Glutamatergic neuron (in vitro differentiated cells): ENCODE measurements at regions not wholly inside any gene's neighbourhood (a gene's known extent, or its start where the extent isn't known, plus 50 kb on each side); places are given as distances from the start of the nearest gene placed in this dataset.

Experiments used
- DNase-seq: peaks from one replicate; pipeline ENCODE4 v3.0.0; 2022
- H3K27ac Mint-ChIP-seq: one replicate; pipeline ENCODE4 v1.8.0; 2020; ENCODE audit warnings: mild to moderate bottlenecking, mixed read lengths, inconsistent platforms; ENCODE audit not compliant: unreplicated experiment
- H3K27me3 Mint-ChIP-seq: one replicate; pipeline ENCODE4 v1.8.0; 2020; ENCODE audit warnings: mild to moderate bottlenecking, moderate library complexity, mixed read lengths, inconsistent platforms; ENCODE audit not compliant: unreplicated experiment
- H3K36me3 Mint-ChIP-seq: one replicate; pipeline ENCODE4 v1.8.0; 2020; ENCODE audit warnings: mild to moderate bottlenecking, mixed read lengths, inconsistent platforms; ENCODE audit not compliant: unreplicated experiment
- H3K4me1 Mint-ChIP-seq: one replicate; pipeline ENCODE4 v1.8.0; 2020; ENCODE audit warnings: mild to moderate bottlenecking, low read depth, mixed read lengths, inconsistent platforms; ENCODE audit not compliant: unreplicated experiment
- H3K4me3 Mint-ChIP-seq: one replicate; pipeline ENCODE4 v1.8.0; 2020; ENCODE audit warnings: mild to moderate bottlenecking, mixed read lengths, inconsistent platforms; ENCODE audit not compliant: unreplicated experiment
- H3K9me3 Mint-ChIP-seq: one replicate; pipeline ENCODE4 v1.8.0; 2020; ENCODE audit warnings: mild to moderate bottlenecking, moderate library complexity, mixed read lengths, inconsistent platforms; ENCODE audit not compliant: unreplicated experiment
- CTCF ChIP-seq: fragments of 200-600 bp; sonication (generic); IDR thresholded peaks from one replicate; pipeline ENCODE4 v1.5.0; 2021; ENCODE audit not compliant: partially characterized antibody, unreplicated experiment

- no peak overlapping the region for H3K27ac Mint-ChIP-seq
- no peak for DNase-seq
- no peak for TF ChIP-seq CTCF
- no peaks in the 10 kb centered on the region for H3K9me3 Mint-ChIP-seq
- H3K36me3 Mint-ChIP-seq = no peaks in the 10 kb centered on the region
- no peak overlapping the region for H3K4me3 Mint-ChIP-seq
- H3K27me3 Mint-ChIP-seq = no peaks in the 10 kb centered on the region
- peaks cover 16% of the 10 kb centered on the region for H3K4me1 Mint-ChIP-seq
Measured at GRCh38 chr6:71454056-71454455, 165.4 kb downstream of the OGFRL1 start.

- peak; percentile 18 for DNase-seq
- Mint-ChIP-seq H3K27ac (no peak overlapping the region), H3K4me3 (no peak overlapping the region), H3K27me3 (no peaks in the 10 kb centered on the region), H3K9me3 (no peaks in the 10 kb centered on the region), H3K36me3 (no peaks in the 10 kb centered on the region), H3K4me1 (peaks cover 16% of the 10 kb centered on the region)
- TF ChIP-seq CTCF = no peak
Measured at GRCh38 chr6:71457929-71458328, 169.3 kb downstream of the OGFRL1 start.

GRCh38 chr6:71459162-71459561 is 170.6 kb downstream of the OGFRL1 start:
- Mint-ChIP-seq H3K27ac (no peak overlapping the region), H3K4me1 (peaks cover 12% of the 10 kb centered on the region), H3K27me3 (no peaks in the 10 kb centered on the region), H3K4me3 (no peak overlapping the region), H3K36me3 (no peaks in the 10 kb centered on the region), H3K9me3 (no peaks in the 10 kb centered on the region)
- no peak for TF ChIP-seq CTCF
- no peak for DNase-seq

GRCh38 chr6:71460933-71461332 is 172.3 kb downstream of the OGFRL1 start:
- Mint-ChIP-seq H3K36me3 (peaks cover 5% of the 10 kb centered on the region), H3K9me3 (peaks cover 2% of the 10 kb centered on the region), H3K27ac (no peak overlapping the region), H3K4me3 (no peak overlapping the region), H3K4me1 (peaks cover 12% of the 10 kb centered on the region), H3K27me3 (no peaks in the 10 kb centered on the region)
- no peak for TF ChIP-seq CTCF
- no peak for DNase-seq

- DNase-seq = no peak
- no peaks in the 10 kb centered on the region for H3K27me3 Mint-ChIP-seq
- no peak for TF ChIP-seq CTCF
- no peak overlapping the region for H3K4me3 Mint-ChIP-seq
- peaks cover 5% of the 10 kb centered on the region for H3K4me1 Mint-ChIP-seq
- peaks cover 2% of the 10 kb centered on the region for H3K9me3 Mint-ChIP-seq
- H3K27ac Mint-ChIP-seq = no peak overlapping the region
- peaks cover 5% of the 10 kb centered on the region for H3K36me3 Mint-ChIP-seq
Measured at GRCh38 chr6:71463061-71463460, 174.4 kb downstream of the OGFRL1 start.
